GM18502 (cell line): ENCODE measurements at regions not wholly inside any gene's neighbourhood (a gene's known extent, or its start where the extent isn't known, plus 50 kb on each side); places are given as distances from the start of the nearest gene placed in this dataset.

Experiments
- ATAC-seq: cut with Tn5 transposase; IDR thresholded peaks from one replicate; pipeline ENCODE4 v1.9.1; 2021; ENCODE audit warnings: mild to moderate bottlenecking; ENCODE audit not compliant: unreplicated experiment, poor library complexity

DNA sequence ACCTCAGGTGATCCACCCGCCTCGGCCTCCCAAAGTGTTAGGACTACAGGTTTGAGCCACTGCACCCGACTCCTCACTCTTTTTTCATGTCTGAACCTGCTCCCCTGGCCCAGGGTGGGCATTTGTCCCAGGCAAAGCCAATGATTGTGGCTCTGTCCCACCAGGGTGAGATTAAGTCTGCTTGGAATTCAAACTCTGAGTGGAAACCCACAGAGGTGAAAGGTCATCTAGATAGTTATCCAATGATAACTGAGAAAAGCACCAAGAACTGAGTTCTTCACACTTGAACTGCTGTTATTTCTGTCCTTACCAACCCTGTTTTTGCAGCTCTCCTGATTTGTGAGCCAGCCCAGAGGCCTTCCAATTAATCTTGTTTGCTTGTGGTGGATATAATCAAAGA, 62.4 kb upstream of the ACVR1 start:
- no peak for ATAC-seq

DNA sequence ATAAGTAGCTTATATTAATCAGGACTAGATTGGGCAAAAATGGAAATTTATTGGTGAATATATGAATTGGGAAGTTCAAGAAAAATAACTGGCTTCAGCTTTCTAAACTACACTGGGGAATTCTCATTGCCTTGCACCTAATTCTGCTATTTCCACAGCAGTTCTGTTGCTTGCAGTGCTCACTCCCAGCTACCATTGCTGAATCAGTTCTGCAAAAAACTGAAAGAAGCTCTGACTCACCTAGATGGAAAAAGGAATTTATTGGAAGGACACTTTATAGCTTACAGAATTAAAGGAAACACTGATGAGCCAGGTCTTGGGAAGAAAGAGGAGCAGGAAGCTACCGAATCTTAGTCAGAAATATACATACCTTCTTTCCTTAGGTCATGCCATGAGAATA, 60.3 kb upstream of the ACVR1 start:
- ATAC-seq: no peak

- ATAC-seq: no peak
These were observed 59.3 kb upstream of the ACVR1 start for GRCh38 chr2:157935378-157935906.

DNA sequence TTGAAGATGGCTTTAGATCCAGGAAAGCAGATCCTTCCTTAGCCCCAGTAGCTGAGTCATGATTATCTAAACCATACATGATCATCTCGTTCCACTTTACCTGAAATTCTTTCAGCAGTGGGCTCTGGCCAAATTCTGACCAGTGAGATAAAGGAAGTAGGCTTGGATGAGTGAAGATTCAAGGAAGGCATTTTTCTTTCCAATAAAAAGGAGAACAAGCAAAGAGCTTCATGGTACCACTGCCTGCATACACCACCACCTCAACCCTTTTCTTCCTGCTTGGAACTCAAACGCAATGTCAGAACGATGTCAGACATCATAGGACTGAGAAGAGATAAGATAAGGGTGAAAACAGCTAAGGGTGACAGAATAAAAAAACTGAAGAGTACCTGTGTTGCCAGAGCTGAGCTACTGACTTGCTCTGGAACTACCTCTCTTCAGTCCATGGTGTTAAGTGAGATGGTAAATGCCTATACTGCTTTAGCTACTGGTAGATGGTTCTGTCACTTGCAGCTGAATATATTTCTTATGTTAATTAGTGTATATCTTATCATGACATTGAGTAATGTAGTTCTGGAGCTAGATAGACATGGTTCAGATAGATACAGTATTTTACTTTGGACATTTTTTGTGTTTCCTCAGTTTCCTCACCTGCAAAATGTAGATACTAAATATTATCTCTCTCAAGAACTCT, 58.7 kb upstream of the ACVR1 start:
- ATAC-seq: no peak

DNA sequence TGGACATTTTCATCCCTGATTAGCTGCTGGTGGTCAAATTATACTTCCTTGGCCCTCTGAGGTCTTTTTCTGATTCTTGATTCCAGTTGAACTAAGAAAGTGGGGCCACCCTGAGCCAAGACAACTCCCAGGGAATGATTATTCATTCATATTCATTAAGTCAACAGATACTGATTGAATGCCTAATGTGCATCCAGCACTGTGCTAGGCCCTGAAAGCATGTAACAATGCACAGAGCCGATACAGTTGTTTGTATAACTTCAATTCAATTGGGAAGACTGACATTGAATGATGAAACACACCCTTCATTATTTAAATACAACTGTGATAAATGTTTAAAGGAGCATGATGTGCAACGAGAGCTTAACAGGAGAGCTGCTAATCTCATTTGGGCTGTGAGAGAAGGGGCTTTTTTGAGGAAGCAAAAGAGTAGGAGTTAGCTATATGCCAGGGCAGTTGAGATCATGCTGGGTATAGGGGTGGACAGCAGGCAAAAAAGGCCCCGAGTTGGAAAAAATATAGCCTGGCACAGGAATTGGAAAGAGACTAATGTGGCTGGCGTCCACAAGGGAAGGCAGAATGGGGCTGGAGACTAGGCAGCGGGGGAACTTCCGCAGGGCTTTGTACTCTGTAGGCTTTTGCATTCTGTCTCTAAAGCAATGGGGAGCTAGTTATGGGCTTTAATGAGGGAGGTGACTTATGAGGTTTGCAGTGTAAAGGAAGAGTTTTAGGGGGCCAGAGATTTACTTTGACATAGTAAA, 57.2 kb upstream of the ACVR1 start:
- ATAC-seq: no peak

DNA sequence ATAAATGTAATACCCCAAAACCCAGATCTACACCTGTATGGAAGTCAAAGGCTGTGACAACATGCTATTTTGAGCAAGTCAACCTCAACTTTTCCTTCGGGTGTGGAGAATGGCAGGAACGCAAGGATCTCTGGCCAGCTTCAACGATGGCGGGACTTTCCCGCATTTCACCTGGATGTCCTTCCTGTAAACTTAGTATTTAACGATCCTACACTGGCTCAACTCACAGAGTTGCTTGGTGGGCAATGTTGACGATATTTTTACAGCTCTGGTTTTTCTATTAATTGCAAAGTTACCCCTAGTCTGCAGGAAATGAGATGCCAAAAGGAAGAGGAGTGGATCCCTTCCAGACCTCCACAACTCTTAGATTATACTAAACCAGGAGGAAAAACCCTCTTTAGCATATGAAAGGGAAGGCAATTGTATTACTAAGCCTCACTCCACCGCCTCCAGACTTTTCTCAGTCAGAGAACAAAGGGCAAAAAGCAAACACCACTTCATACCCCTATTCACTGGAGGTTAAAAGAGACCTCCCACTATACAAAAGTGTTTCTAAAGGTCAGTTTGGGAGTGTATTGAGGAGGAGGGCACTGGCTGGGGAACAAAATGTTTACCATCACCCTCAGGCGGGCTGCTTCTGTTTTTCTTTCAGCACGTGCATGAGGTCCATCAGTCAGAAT, 56.5 kb upstream of the ACVR1 start:
- no peak for ATAC-seq

GRCh38 chr2:157931542-157931941, 55.4 kb upstream of the ACVR1 start:
- no peak for ATAC-seq

- ATAC-seq: no peak
These were observed 54.6 kb upstream of the ACVR1 start for GRCh38 chr2:157930728-157931127.

GRCh38 chr2:157929871-157930667, 53.9 kb upstream of the ACVR1 start:
- no peak for ATAC-seq

- no peak for ATAC-seq
These were observed 52.2 kb upstream of the ACVR1 start for GRCh38 chr2:157928372-157928771.

GRCh38 chr2:157927155-157927554, 51.0 kb upstream of the ACVR1 start:
- no peak for ATAC-seq
